HG02852 (cell line): ENCODE measurements at regions not wholly inside any gene's neighbourhood (a gene's known extent, or its start where the extent isn't known, plus 50 kb on each side); places are given as distances from the start of the nearest gene placed in this dataset.

Source experiments
- ATAC-seq: cut with Tn5 transposase; IDR thresholded peaks from one replicate; pipeline ENCODE4 v1.9.1; 2021; ENCODE audit warnings: mild to moderate bottlenecking, moderate library complexity; ENCODE audit not compliant: unreplicated experiment

DNA sequence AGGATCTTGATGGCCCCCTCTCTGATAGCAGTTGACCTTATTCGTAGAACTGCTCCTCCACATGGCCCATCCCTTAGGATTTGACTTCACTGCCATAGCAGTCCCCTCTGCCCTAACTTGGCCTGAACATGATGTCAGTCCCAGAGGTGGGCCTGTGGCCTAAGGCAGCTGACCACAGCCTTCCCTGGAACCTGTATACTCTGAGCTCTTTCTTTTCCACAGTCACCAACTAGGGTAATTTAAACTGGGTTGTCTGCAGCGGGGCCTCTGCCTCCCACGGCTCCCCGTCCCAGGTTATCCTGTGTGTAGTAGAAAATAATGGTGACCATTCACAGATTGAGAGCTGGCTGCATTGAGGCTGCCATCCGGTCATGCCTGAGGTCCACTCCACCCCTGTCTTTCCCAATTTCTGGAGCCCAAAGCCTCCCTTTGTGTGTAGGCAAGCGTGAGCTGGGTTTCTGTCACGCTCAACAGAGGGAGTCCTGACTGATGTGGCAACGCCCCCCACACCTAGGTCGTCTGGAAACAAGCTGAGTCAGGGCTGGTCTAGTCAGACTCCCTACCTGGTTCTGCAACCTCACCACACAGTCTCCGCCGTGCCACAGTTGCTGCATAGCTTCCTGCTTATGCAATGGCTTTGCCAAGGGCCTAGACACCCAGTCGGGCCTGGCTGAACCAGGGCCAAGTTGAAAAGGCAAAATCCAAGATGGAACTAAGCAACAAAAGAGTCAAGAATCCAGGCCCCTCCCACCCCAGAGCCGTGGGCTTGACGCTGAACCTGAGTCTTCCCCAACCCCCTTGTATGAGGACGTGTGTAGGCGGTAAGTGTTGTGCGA lies 284.5 kb downstream of the XXYLT1 start:
- ATAC-seq: no peak

GRCh38 chr3:194987571-194988494 lies 283.1 kb downstream of the XXYLT1 start:
- ATAC-seq: no peak

DNA sequence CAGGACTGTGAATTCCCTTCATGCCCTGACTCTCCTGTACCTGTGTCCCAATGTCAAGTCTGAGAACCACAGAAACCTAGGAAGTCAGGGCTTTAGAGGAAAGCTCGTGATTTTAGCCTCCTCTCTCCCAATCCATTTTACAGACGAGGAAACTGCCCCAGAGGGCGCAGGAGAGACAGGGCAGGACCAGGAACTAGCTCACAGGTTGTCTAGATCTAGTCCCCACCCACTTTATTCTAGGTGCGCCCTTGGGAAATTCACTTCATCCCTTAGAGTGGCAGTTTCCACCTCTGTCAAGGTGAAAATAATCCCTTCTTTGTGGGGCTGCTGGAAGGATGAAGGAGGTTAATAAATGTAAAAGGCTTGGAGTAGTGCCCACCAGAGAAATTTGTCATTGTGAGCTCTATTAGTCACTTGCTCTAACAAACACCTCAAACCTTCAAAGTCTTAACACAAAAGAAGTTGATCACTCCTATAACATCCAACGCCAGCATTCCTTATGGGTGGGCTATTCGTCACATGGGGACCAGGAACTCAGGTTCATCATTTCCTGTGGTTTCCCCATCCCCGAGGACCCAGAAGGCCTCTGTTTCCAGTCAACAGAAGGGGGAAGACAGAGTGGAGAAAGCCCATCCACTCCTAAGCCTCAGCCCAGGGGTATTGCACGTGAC lies 282.3 kb downstream of the XXYLT1 start:
- no peak for ATAC-seq

DNA sequence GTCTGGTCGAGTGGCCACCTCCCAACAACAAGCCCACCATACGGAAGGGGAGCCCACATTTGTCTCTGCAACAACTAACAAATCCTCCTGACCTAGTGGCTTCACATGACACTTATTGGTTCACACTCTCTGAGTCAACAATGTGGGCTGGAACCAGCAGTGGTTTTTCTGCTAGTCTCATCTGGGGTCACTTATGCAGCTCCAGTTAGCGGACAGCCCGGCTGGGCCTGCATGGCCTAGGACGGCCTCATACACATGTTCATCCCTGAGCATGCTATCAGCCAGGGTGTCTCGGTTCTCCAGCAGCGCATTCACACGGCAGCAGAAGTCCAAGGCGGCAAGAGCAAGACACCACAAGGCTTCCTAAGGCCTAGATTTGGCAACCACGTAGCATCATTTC lies 281.7 kb downstream of the XXYLT1 start:
- ATAC-seq: no peak

- ATAC-seq: no peak
Measured at GRCh38 chr3:194990454-194991337, 280.3 kb downstream of the XXYLT1 start.

DNA sequence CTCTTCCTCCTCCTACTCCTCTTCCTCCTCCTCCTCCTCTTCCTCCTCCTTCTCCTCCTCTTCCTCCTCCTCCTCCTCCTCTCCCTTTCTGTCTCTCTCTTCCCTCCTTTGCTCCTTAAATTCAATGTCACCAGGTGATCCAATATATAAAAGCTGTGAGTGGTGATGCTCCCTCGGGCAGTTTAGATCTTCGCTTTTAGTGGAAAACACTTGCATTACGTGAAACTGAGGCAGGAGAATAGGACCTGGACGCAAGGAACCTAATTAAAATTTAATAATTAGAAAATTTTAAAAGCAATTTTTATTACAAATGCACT lies 279.7 kb downstream of the XXYLT1 start:
- ATAC-seq: no peak

- ATAC-seq: no peak
Measured at GRCh38 chr3:194993896-194994295, 277.1 kb downstream of the XXYLT1 start.

DNA sequence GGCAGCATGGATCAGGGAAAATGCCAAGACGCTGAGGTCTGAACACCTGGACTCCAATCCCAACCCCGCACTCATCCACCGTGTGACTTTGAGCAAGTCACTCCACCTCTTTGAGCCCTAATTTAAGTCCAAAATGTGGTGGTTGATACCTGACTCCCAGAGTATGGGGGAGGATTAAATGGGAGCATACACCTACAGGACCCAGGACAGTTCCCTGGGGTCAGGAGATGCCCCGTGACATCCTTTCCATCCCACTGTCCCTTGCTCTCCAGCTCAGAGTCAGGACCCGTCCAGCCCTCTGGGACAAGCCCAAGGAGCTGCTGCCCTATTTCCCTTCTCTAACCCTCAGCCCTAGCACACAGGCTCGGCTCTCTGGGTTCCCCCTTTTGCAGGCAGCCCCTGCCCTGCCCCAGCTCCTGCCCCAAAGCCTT lies 276.4 kb downstream of the XXYLT1 start:
- ATAC-seq: no peak

DNA sequence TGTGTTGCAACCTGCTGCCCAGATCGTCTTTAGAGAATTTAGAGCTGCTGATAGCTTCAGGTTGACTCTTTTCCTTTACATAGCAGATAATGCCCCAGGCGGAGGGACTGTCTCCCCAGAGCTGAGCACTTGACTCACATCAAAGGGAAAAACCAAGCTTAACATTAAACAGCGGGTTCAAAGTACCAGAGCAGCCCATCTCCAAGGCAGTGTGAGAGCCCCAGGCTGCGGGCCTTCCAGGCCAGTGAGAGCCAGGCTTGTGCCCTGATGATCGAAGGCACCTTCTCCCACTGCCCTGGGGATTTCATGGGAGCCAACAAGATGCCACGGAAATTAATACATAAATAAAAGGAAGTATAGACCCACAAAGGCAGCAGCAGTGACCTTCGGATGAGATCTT lies 275.6 kb downstream of the XXYLT1 start:
- ATAC-seq: no peak

DNA sequence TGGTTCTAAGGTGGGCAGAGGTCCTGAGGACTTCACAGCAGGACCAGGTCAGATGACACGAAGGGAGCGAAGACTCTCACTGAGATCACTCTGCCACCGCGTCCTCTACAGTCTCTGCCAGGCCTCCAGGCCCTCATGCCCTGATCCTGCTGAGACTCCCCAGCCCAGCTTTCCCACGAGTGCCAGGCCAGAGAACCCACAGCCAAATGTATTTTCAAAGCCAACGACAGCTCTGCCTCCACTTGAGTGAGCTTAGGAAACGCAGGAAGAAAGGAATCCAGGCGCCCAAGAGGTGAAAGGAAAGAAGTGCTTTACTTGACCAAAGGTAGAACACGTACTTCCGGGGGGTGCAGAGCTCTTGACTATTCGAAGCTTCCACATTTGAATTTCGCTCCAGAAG lies 275.0 kb downstream of the XXYLT1 start:
- no peak for ATAC-seq

DNA sequence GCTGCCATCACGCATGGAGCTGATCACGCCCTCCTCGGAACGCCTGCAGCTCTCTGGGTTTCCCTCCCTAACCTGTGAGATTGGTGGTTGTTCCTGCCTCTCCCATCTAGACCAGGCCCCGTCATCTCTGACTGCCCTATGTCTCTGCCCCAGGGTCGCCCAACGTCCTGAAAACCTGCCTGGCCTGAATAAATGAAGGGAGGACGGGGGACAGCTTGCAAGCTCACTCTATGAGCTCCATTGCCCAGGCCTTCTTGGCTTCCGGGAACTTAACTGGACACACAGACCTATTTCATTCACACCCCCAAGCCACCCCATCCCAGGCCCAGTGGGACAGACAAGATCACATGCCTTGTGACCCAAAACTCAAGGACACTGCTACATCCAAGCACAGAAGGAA lies 274.2 kb downstream of the XXYLT1 start:
- no peak for ATAC-seq

GRCh38 chr3:194998417-194998816 lies 272.5 kb downstream of the XXYLT1 start:
- no peak for ATAC-seq

GRCh38 chr3:194998948-194999347 lies 272.0 kb downstream of the XXYLT1 start:
- no peak for ATAC-seq

DNA sequence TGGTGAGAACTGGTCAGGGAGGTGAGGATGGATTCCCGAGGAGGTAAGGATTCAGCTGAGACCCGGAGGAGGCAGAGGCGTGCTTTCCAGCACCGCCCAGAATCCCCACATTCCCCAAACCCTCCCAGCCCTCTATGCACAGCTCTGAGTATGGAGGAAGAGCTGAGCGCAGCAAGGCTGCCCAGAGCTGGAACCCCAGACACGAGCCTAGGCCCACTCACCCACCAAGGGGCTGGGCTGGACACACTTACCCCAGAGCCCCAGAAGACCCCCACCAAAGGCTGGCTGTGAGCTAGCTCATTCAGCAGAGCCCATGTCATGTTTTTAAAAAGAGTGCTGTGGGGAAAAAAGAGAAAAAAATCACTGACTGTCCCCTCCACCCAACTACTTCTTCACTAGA lies 271.5 kb downstream of the XXYLT1 start:
- no peak for ATAC-seq

- no peak for ATAC-seq
Measured at GRCh38 chr3:195001261-195001660, 269.7 kb downstream of the XXYLT1 start.

GRCh38 chr3:195001961-195002861 lies 268.7 kb downstream of the XXYLT1 start:
- no peak for ATAC-seq

DNA sequence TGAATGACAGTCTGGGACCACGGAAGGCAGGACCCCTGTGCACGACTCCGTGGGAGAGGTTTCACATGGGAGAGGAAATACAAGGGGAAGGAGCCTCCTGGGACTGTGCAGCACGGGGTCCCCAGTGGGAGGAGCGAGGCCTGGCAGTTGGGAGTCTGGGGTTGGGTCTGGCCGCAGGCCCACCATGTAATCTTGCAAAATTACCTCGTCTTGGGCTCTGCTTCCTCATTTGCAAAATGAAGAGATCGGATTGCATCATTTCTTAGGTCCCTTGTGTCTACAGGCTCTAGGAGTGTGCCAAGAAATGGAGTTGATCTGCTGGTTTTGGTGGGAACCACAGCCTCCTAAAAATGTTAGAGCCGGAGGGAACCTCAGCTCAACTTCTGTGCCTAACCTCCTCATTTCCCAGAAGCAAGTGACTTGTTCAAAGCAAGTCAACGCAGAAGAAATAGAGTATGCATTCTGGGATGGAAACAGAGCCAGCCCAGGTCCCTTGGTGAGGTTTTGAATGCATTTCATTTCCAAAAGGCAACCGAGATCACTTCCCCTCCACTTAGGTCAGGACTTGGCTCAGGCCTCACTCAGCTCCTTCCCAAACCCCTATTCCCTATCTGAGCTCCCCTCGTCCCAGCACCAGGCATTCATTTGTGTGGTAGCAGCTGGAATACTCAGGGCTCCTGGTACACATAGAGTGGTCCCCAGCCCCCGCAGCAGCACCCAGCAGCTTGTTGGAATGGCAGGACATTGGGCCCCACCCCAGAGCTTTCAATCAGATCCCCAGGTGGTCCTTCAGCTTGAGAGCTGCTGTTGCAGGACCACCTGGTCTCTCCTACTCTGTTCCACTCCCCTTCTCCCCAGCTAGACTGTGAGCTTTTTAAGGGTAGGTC lies 267.7 kb downstream of the XXYLT1 start:
- ATAC-seq: no peak

- ATAC-seq: no peak
Measured at GRCh38 chr3:195003893-195004289, 267.1 kb downstream of the XXYLT1 start.
